A549 (cell line): ENCODE measurements at regions not wholly inside any gene's neighbourhood (a gene's known extent, or its start where the extent isn't known, plus 50 kb on each side); places are given as distances from the start of the nearest gene placed in this dataset.

Source experiments
- ATAC-seq, 2 experiments: fragments of 200-7000 bp in 1 of 2; fragments of >200 bp in 1 of 2; cut with Nextera tagmentation in 1 of 2; cut with Tn5 transposase in 1 of 2; 3 replicates each; pipeline versions ENCODE4 v1.8.0 to v1.9.1; 2018 to 2020; ENCODE audit warnings: mild to moderate bottlenecking in 1 of 2, moderate library complexity in 1 of 2
- CTCF ChIA-PET: fragments of 300-600 bp; sonication (Branson Sonifier 250); formaldehyde crosslinking; extraction: SDS; loops from one replicate; lab custom pipeline; 2021; ENCODE audit warnings: antibody characterized with exemption, inconsistent platforms; lab: Yijun Ruan, JAX
- POLR2A ChIA-PET: fragments of 350-600 bp; formaldehyde crosslinking; extraction: SDS; loops from one replicate; lab custom pipeline; 2021; ENCODE audit warnings: antibody characterized with exemption, inconsistent platforms; lab: Yijun Ruan, JAX
- DNase-seq, 2 experiments: peaks; one replicate each; pipeline versions ENCODE4 v3.0.0 to v3.0.0-alpha.2; 2011 to 2016; ENCODE audit warnings: low read depth in 1 of 2, low spot score in 1 of 2
- FAIRE-seq: peaks from 2 replicates; lab custom pipeline; 2011; peaks lifted over from hg19 to GRCh38; lab: Jason Lieb, UNC
- H3K27ac ChIP-seq, 2 experiments: fragments of >200 bp; sonication (Bioruptor Twin); formaldehyde crosslinking; 3 replicates each; pipeline ENCODE4 v1.5.1; 2016 to 2017
- H3K4me1 ChIP-seq: fragments of >200 bp; sonication (Bioruptor Twin); formaldehyde crosslinking; 3 replicates; pipeline ENCODE4 v1.6.1; 2016
- H3K4me2 ChIP-seq: fragments of >200 bp; sonication (Bioruptor Twin); formaldehyde crosslinking; 3 replicates; pipeline ENCODE4 v1.6.1; 2016
- H3K4me3 ChIP-seq: fragments of >200 bp; sonication (Bioruptor Twin); formaldehyde crosslinking; 3 replicates; pipeline ENCODE4 v1.5.1; 2016
- H3K9me3 ChIP-seq: fragments of >200 bp; sonication (Bioruptor Twin); formaldehyde crosslinking; 3 replicates; pipeline ENCODE4 v1.6.1; 2016
- BHLHE40 ChIP-seq: IDR thresholded peaks from 2 replicates; pipeline ENCODE4 v1.6.1; 2012; ENCODE audit warnings: low read depth, low read length, inconsistent platforms
- CBX2 ChIP-seq: fragments of 200-600 bp; sonication (generic); IDR thresholded peaks from 2 replicates; pipeline ENCODE4 v1.6.1; 2016; ENCODE audit warnings: low read depth, mild to moderate bottlenecking, borderline replicate concordance
- CBX8 ChIP-seq: fragments of 200-600 bp; sonication (generic); IDR thresholded peaks from 2 replicates; pipeline ENCODE4 v1.6.1; 2016
- CEBPB ChIP-seq, 2 experiments: fragments of >200 bp in 1 of 2; sonication (Bioruptor Twin) in 1 of 2; formaldehyde crosslinking in 1 of 2; IDR thresholded peaks; 2 replicates each; pipeline ENCODE4 v1.6.1; 2012 to 2016
- CHD2 ChIP-seq: fragments of 150-350 bp; IDR thresholded peaks from 2 replicates; pipeline ENCODE4 v1.6.1; 2014; ENCODE audit warnings: low read length; ENCODE audit not compliant: partially characterized antibody
- EP300 ChIP-seq, 2 experiments: fragments of >200 bp; sonication (Bioruptor Twin); formaldehyde crosslinking; IDR thresholded peaks; 2 replicates in 1 of 2; 3 replicates in 1 of 2; pipeline ENCODE4 v1.6.1; 2016 to 2017
- ESRRA ChIP-seq: fragments of 150-350 bp; IDR thresholded peaks from 2 replicates; pipeline ENCODE4 v1.6.1; 2014; ENCODE audit warnings: mild to moderate bottlenecking, low read length, borderline replicate concordance
- HOXA7 ChIP-seq: fragments of 250-450 bp; sonication (Bioruptor Pico); IDR thresholded peaks from 2 replicates; pipeline ENCODE4 v1.5.0; 2020; ENCODE audit warnings: mild to moderate bottlenecking, moderate library complexity
- HOXB13 ChIP-seq: fragments of 250-450 bp; sonication (Bioruptor Pico); IDR thresholded peaks from 2 replicates; pipeline ENCODE4 v1.5.0; 2020; ENCODE audit warnings: low read depth, mild to moderate bottlenecking, moderate library complexity
- JUNB ChIP-seq: fragments of >200 bp; sonication (Bioruptor Twin); formaldehyde crosslinking; IDR thresholded peaks from 2 replicates; pipeline ENCODE4 v1.6.1; 2016
- MYC ChIP-seq: IDR thresholded peaks from 2 replicates; pipeline ENCODE4 v1.6.1; 2012; ENCODE audit warnings: mild to moderate bottlenecking, inconsistent platforms, low read length, improper control_type of control experiment, borderline replicate concordance
- NFE2L2 ChIP-seq: fragments of 150-350 bp; conservative IDR thresholded peaks from 2 replicates; pipeline ENCODE4 v1.6.1; 2014; ENCODE audit warnings: low read length
- POLR2A ChIP-seq: IDR thresholded peaks from 2 replicates; pipeline ENCODE4 v1.6.1; 2012; ENCODE audit warnings: mild to moderate bottlenecking, low read length
- RARB ChIP-seq: fragments of 250-450 bp; sonication (Bioruptor Pico); IDR thresholded peaks from 2 replicates; pipeline ENCODE4 v1.8.0; 2021; ENCODE audit warnings: mild to moderate bottlenecking, moderate library complexity
- RCOR1 ChIP-seq: fragments of 150-350 bp; IDR thresholded peaks from 2 replicates; pipeline ENCODE4 v1.6.1; 2014; ENCODE audit warnings: antibody characterized with exemption, low read length, low read depth
- SMC3 ChIP-seq: fragments of >200 bp; sonication (Bioruptor Twin); formaldehyde crosslinking; IDR thresholded peaks from 3 replicates; pipeline ENCODE4 v1.6.1; 2018; ENCODE audit warnings: inconsistent platforms
- SREBF2 ChIP-seq: fragments of 450-650 bp; IDR thresholded peaks from 2 replicates; pipeline ENCODE4 v1.6.1; 2014; ENCODE audit warnings: mild to moderate bottlenecking, moderate library complexity
- TFCP2L1 ChIP-seq: fragments of 250-450 bp; sonication (Bioruptor Pico); IDR thresholded peaks from 2 replicates; pipeline ENCODE4 v1.5.0; 2021; ENCODE audit warnings: mild to moderate bottlenecking
- ZC3H11A ChIP-seq: fragments of 450-650 bp; IDR thresholded peaks from 2 replicates; pipeline ENCODE4 v1.6.1; 2014; ENCODE audit warnings: antibody characterized with exemption, mild to moderate bottlenecking
- ZFP36 ChIP-seq: fragments of 450-650 bp; IDR thresholded peaks from 2 replicates; pipeline ENCODE4 v1.6.1; 2014; ENCODE audit warnings: borderline replicate concordance; ENCODE audit not compliant: partially characterized antibody
- ZNF302 ChIP-seq: fragments of 250-450 bp; sonication (Bioruptor Pico); IDR thresholded peaks from 2 replicates; pipeline ENCODE4 v1.9.0; 2021; ENCODE audit warnings: inconsistent platforms, mild to moderate bottlenecking, moderate library complexity
- ZSCAN20 ChIP-seq: fragments of 250-450 bp; sonication (Bioruptor Pico); IDR thresholded peaks from 2 replicates; pipeline ENCODE4 v1.8.0; 2022; ENCODE audit warnings: mild to moderate bottlenecking, moderate library complexity
- whole genome bisulfite sequencing: methylation state at CpG from one replicate; pipeline ENCODE4 v1.1.6; 2017; ENCODE audit errors: missing lambda C conversion rate; 5-methylcytosine and 5-hydroxymethylcytosine counted together
- TF ChIP-seq, protein P1 (sequence below): IDR thresholded peaks from 2 replicates; pipeline ENCODE4 v1.6.1; 2012; ENCODE audit warnings: low read depth, borderline replicate concordance
- TF ChIP-seq, protein P2 (sequence below): IDR thresholded peaks from 2 replicates; pipeline ENCODE4 v1.6.1; 2012
- TF ChIP-seq, protein P3 (sequence below): IDR thresholded peaks from 2 replicates; pipeline ENCODE4 v1.6.1; 2012
- TF ChIP-seq, protein P4 (sequence below): fragments of >200 bp; sonication (Bioruptor Twin); formaldehyde crosslinking; IDR thresholded peaks from 3 replicates; pipeline ENCODE4 v1.5.1; 2016
- TF ChIP-seq, protein P5 (sequence below): fragments of 250-450 bp; sonication (Bioruptor Pico); IDR thresholded peaks from 2 replicates; pipeline ENCODE4 v1.5.0; 2020; ENCODE audit warnings: low read depth, mild to moderate bottlenecking, moderate library complexity

DNA sequence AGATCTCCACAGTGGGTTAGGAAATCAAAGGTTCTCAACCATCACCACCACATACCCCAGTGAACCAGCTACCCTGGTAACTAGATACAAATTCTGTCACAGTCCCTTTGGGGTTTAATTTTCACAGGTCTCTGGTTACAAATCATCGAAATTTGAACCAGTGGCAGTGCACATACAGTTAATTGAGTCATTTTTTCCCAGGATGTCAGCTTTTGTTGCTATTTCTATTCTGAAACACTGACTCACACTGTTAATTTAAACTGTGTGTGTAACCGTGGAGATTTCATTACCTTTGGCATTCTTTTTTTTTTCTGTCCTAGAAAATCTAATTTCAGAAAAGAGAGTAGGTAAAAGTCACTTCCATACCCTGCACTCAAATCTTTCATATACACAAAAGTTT lies 511.5 kb downstream of the TOX3 start:
- Histone ChIP-seq H3K9me3 (no peaks in the 10 kb centered on the region; the same call in 2 of the 3 replicates), H3K4me2 (no peak overlapping the region), H3K27ac (no peak overlapping the region), H3K4me3 (no peak overlapping the region), H3K4me1 (no peaks in the 10 kb centered on the region)
- FAIRE-seq = no peak
- ChIA-PET CTCF (no interaction called here), POLR2A (no interaction called here)
- 0% methylated on average over 2 of the region's 2 CpGs for whole genome bisulfite sequencing
- no peak for DNase-seq
- no peak for ATAC-seq
- TF ChIP-seq MYC (no peak), ESRRA (no peak), ZFP36 (no peak), ZNF302 (CRISPR knock-in tag) (no peak), HOXB13 (CRISPR knock-in tag) (no peak), NFE2L2 (no peak), ZSCAN20 (no peak), RARB (CRISPR knock-in tag) (no peak), SREBF2 (no peak), CHD2 (no peak), RCOR1 (no peak), POLR2A (no peak), EP300 (IDR thresholded peaks at IDR 0.05) (no peak)
- TF ChIP-seq, protein P1, sequence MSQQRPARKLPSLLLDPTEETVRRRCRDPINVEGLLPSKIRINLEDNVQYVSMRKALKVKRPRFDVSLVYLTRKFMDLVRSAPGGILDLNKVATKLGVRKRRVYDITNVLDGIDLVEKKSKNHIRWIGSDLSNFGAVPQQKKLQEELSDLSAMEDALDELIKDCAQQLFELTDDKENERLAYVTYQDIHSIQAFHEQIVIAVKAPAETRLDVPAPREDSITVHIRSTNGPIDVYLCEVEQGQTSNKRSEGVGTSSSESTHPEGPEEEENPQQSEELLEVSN = no peak
- TF ChIP-seq, protein P2, sequence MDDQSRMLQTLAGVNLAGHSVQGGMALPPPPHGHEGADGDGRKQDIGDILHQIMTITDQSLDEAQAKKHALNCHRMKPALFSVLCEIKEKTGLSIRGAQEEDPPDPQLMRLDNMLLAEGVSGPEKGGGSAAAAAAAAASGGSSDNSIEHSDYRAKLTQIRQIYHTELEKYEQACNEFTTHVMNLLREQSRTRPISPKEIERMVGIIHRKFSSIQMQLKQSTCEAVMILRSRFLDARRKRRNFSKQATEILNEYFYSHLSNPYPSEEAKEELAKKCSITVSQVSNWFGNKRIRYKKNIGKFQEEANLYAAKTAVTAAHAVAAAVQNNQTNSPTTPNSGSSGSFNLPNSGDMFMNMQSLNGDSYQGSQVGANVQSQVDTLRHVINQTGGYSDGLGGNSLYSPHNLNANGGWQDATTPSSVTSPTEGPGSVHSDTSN = no peak

DNA sequence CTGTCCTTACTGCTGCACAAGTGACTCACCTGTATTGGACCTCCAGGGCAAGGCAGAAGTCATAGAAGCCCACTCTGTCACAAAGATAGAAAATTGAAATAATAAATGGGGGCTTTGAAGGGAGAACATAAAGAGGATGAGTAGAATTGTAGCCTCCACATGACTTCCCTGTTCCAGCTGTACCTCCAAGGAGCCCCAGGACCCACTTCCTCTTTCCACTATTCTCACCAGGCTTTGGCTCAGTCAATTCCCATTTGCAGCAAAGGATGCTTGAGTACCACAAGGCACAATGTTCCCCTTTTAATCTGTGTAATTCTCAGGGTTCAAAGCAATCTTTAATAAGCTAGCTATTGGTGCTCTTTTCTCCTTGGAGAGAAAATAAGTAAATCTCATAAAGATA lies 512.1 kb downstream of the TOX3 start:
- DNase-seq (no peak), ATAC-seq (no peak), FAIRE-seq (no peak)
- POLR2A ChIA-PET = no interaction called here
- no peak overlapping the region for H3K4me2 ChIP-seq
- H3K9me3 ChIP-seq = no peaks in the 10 kb centered on the region; the same call in 2 of the 3 replicates
- no peak for TF ChIP-seq POLR2A
- TF ChIP-seq BHLHE40 = no peak
- TF ChIP-seq, protein P3, sequence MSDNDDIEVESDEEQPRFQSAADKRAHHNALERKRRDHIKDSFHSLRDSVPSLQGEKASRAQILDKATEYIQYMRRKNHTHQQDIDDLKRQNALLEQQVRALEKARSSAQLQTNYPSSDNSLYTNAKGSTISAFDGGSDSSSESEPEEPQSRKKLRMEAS = no peak
- no peak for TF ChIP-seq TFCP2L1 (CRISPR knock-in tag)
- TF ChIP-seq CBX2 = no peak
- TF ChIP-seq NFE2L2 = no peak
- TF ChIP-seq, protein P2 = no peak
- no peak for TF ChIP-seq MYC
- H3K4me3 ChIP-seq = no peak overlapping the region
- H3K4me1 ChIP-seq = no peaks in the 10 kb centered on the region
- CTCF ChIA-PET = no interaction called here
- H3K27ac ChIP-seq = no peak overlapping the region

DNA sequence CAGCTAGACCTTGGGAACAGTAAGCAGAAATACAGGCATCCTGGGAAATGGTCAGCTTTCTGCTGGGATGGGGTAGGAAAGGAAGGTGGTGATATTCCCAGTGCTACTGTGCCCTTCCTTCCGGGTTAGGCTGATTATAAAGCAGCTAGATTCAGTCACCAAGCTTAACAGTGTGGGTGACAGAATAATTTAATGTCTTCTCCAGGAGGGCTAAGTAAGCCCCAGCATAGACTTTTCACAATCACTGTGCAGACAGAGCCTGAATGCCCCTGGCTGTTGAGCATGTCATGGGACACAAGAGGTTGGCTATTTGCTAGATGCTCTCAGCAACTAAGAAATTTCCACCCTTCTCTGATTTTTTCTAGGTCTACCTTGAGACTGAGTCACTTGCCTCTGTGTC lies 513.0 kb downstream of the TOX3 start:
- CTCF ChIA-PET = no interaction called here
- no peaks in the 10 kb centered on the region; the same call in 2 of the 3 replicates for H3K9me3 ChIP-seq
- no peak for TF ChIP-seq CBX8
- no peak for TF ChIP-seq BHLHE40
- TF ChIP-seq, protein P4, sequence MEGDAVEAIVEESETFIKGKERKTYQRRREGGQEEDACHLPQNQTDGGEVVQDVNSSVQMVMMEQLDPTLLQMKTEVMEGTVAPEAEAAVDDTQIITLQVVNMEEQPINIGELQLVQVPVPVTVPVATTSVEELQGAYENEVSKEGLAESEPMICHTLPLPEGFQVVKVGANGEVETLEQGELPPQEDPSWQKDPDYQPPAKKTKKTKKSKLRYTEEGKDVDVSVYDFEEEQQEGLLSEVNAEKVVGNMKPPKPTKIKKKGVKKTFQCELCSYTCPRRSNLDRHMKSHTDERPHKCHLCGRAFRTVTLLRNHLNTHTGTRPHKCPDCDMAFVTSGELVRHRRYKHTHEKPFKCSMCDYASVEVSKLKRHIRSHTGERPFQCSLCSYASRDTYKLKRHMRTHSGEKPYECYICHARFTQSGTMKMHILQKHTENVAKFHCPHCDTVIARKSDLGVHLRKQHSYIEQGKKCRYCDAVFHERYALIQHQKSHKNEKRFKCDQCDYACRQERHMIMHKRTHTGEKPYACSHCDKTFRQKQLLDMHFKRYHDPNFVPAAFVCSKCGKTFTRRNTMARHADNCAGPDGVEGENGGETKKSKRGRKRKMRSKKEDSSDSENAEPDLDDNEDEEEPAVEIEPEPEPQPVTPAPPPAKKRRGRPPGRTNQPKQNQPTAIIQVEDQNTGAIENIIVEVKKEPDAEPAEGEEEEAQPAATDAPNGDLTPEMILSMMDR = no peak
- no peak for TF ChIP-seq SMC3
- TF ChIP-seq SREBF2 = no peak
- TF ChIP-seq, protein P5, sequence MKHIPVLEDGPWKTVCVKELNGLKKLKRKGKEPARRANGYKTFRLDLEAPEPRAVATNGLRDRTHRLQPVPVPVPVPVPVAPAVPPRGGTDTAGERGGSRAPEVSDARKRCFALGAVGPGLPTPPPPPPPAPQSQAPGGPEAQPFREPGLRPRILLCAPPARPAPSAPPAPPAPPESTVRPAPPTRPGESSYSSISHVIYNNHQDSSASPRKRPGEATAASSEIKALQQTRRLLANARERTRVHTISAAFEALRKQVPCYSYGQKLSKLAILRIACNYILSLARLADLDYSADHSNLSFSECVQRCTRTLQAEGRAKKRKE (CRISPR knock-in tag) = no peak
- TF ChIP-seq, protein P2 = no peak
- TF ChIP-seq HOXA7 (CRISPR knock-in tag) = no peak
- no peak for TF ChIP-seq ZC3H11A
- no peak for TF ChIP-seq JUNB
- TF ChIP-seq CEBPB (IDR thresholded peaks at IDR 0.05) = no peak
- POLR2A ChIA-PET = no interaction called here
- 0% methylated on average over 1 of the region's 1 CpG for WGBS
- no peak for ATAC-seq
- DNase-seq = no peak
- no peak overlapping the region for H3K27ac ChIP-seq
- H3K4me1 ChIP-seq = no peaks in the 10 kb centered on the region
- H3K4me2 ChIP-seq = no peak overlapping the region
- no peak for FAIRE-seq
- no peak overlapping the region for H3K4me3 ChIP-seq
